ENCODE measurements at regions not wholly inside any gene's neighbourhood (a gene's known extent, or its start where the extent isn't known, plus 50 kb on each side); places are given as distances from the start of the nearest gene placed in this dataset.

DNA sequence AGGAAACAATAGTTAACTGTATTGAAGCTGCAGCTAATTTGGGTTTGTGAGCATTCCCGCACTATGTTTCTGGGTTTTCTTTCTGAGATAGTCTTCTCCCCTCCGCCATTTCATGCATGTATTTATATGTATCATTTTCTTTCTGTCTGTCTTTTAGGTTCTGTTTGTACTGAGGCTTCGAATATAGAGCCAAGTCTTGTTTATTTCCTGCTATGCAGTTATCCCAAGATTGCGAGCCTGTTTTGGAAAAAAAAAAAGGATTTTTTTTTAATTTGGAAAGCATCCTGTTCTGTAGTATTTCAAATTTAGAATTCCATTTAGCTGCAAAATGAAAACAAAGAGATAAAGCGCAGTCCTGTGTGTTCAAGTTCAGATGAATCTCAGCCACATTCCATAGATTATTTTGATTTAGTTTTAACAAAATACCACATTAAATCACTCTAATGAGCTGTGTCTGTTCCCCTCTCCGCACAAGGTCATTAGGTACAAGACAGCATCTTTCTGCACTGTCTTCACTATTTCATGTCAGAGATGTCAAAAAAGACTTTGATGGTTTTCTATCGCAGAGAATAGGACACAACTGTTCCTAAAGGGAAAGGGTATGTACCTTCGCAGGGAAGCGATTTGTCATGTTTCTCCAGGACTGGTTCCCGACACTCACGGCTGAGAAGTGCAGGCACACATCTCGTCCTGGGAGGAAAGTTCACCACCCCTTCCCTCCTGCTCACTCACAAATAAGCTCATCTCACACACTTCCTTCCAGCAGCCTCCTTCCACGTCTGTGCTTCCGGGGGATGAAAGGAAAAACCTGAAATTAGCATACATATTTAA lies 443.4 kb downstream of the ZNF516 start:
- no peak overlapping the region for H3K4me3 ChIP-seq (replicated peaks; ENCODE audit: low read depth, low read length)
- TF ChIP-seq, protein P1, sequence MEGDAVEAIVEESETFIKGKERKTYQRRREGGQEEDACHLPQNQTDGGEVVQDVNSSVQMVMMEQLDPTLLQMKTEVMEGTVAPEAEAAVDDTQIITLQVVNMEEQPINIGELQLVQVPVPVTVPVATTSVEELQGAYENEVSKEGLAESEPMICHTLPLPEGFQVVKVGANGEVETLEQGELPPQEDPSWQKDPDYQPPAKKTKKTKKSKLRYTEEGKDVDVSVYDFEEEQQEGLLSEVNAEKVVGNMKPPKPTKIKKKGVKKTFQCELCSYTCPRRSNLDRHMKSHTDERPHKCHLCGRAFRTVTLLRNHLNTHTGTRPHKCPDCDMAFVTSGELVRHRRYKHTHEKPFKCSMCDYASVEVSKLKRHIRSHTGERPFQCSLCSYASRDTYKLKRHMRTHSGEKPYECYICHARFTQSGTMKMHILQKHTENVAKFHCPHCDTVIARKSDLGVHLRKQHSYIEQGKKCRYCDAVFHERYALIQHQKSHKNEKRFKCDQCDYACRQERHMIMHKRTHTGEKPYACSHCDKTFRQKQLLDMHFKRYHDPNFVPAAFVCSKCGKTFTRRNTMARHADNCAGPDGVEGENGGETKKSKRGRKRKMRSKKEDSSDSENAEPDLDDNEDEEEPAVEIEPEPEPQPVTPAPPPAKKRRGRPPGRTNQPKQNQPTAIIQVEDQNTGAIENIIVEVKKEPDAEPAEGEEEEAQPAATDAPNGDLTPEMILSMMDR (IDR thresholded peaks at IDR 0.05; ENCODE audit: insufficient read depth, low read length, poor library complexity, severe bottlenecking): no peak
- no peaks in the 10 kb centered on the region for H3K36me3 ChIP-seq (ENCODE audit: control insufficient read depth, insufficient read depth, low read length)
- no peak for DNase-seq (ENCODE audit: extremely low read depth, insufficient read length)
- H3K27me3 ChIP-seq (replicated peaks; ENCODE audit: control insufficient read depth, insufficient read depth, low read length): no peaks in the 10 kb centered on the region; the same call in 1 of the 2 replicates

DNA sequence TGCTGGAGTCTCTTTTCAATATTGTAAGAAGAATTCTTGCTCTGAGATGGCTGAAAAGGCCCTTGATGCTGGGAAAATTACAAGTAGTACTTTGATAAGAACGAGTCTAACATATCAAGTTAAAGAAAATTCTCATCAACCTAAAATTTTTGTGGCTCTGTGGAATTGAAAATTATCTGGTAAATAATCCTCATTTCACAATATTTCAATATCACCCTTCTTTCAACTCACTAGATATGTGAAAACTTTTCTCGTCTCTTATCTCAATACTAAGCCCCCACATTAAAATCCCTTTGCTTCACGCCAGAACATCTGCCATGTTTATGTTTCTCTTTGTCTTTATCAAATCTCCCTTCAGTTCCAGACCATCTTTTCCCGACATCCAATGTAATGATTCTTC lies 448.8 kb downstream of the ZNF516 start:
- TF ChIP-seq, protein P1 (IDR thresholded peaks at IDR 0.05; ENCODE audit: insufficient read depth, low read length, poor library complexity, severe bottlenecking): no peak
- no peak for DNase-seq (ENCODE audit: extremely low read depth, insufficient read length)

DNA sequence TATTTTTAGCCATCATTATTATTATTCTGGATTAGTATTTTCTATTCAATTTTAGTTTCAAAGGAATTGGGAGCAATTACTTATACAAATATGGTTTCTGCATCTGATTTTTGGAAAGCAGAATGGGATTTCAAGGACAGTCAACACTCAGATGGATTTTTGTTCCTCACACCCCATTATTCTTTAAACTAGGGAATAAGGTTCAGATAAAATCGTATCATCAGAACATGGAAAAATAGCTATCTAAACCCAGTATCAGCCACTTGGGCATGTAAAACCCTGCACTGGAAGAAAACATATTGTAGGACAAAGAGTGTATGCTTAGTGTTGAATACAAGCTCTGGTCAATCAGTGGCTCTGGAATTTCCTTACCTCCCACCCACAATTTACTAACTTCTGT lies 452.5 kb downstream of the ZNF516 start:
- H3K27me3 ChIP-seq (replicated peaks; ENCODE audit: control insufficient read depth, insufficient read depth, low read length): no peaks in the 10 kb centered on the region
- no peaks in the 10 kb centered on the region for H3K36me3 ChIP-seq (ENCODE audit: control insufficient read depth, insufficient read depth, low read length)
- TF ChIP-seq, protein P1 (IDR thresholded peaks at IDR 0.05; ENCODE audit: insufficient read depth, low read length, poor library complexity, severe bottlenecking): no peak
- DNase-seq (ENCODE audit: extremely low read depth, insufficient read length): no peak
- H3K4me3 ChIP-seq (replicated peaks; ENCODE audit: low read depth, low read length): no peak overlapping the region

More for the DNA sequence above, 448.8 kb downstream of the ZNF516 start:
- H3K27me3 ChIP-seq (replicated peaks; ENCODE audit: control insufficient read depth, insufficient read depth, low read length): no peaks in the 10 kb centered on the region
- H3K36me3 ChIP-seq (ENCODE audit: control insufficient read depth, insufficient read depth, low read length): no peaks in the 10 kb centered on the region
- no peak overlapping the region for H3K4me3 ChIP-seq (replicated peaks; ENCODE audit: low read depth, low read length)

DNA sequence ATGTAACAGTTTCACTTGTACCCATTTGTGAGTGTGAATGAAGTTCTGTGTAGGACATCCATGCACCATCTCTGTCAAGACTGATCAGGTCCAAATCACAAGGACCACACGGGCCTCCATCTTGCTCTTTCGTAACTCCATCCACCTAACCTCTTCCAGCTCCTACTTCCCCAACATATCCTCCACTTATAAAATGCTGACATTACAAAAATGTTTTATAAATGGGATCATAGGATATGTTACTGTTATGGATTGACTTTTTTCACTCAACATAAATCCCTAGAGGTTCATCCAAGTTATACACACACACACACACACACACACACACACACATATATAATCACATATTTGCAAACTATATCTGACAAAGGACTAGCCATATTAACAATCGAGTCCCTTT lies 476.8 kb downstream of the ZNF516 start:
- no peak for DNase-seq (ENCODE audit: extremely low read depth, insufficient read length)
- TF ChIP-seq, protein P1 (IDR thresholded peaks at IDR 0.05; ENCODE audit: insufficient read depth, low read length, poor library complexity, severe bottlenecking): no peak
- Histone ChIP-seq H3K27me3 (replicated peaks; ENCODE audit: control insufficient read depth, insufficient read depth, low read length) (no peaks in the 10 kb centered on the region), H3K36me3 (ENCODE audit: control insufficient read depth, insufficient read depth, low read length) (no peaks in the 10 kb centered on the region), H3K4me3 (replicated peaks; ENCODE audit: low read depth, low read length) (no peak overlapping the region)

DNA sequence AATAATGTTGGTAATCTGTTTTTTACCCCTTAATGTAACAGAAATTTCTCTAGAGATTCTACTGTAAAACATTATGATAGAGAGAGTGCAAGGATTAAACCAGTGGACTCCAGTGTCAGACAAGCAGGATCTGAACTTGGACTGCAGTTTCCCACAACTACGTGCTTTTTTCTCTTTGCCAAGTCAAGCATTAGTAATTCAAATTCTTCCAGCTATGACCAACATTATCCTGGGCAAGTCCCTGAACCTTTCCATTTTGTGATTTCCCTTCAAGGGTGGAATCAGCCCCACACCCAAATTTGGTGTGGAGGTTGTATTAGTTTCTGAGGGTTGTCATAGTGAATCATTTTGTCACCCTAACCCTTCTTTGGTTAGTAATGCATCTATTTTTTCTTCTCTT lies 482.0 kb downstream of the ZNF516 start:
- Histone ChIP-seq H3K27me3 (replicated peaks; ENCODE audit: control insufficient read depth, insufficient read depth, low read length) (no peaks in the 10 kb centered on the region), H3K4me3 (replicated peaks; ENCODE audit: low read depth, low read length) (no peak overlapping the region), H3K36me3 (ENCODE audit: control insufficient read depth, insufficient read depth, low read length) (no peaks in the 10 kb centered on the region)
- TF ChIP-seq, protein P1 (IDR thresholded peaks at IDR 0.05; ENCODE audit: insufficient read depth, low read length, poor library complexity, severe bottlenecking): no peak
- DNase-seq (ENCODE audit: extremely low read depth, insufficient read length): no peak
